ENCODE measurements at regions not wholly inside any gene's neighbourhood (a gene's known extent, or its start where the extent isn't known, plus 50 kb on each side); places are given as distances from the start of the nearest gene placed in this dataset.

- H3K4me3 ChIP-seq (ENCODE audit: low read length) = no peak overlapping the region
- no peak overlapping the region for H3K27ac ChIP-seq (ENCODE audit: low read length)
- no peaks in the 10 kb centered on the region for H3K36me3 ChIP-seq (ENCODE audit: control insufficient read depth, insufficient read depth, low read length)
- no CpG with 5 or more reads among the region's 3 CpGs for WGBS (ENCODE audit: insufficient coverage, low lambda C conversion rate)
- DNase-seq = no peak
- no peaks in the 10 kb centered on the region for H3K27me3 ChIP-seq (ENCODE audit: control insufficient read depth, insufficient read depth, low read length)
- H3K4me1 ChIP-seq (ENCODE audit: control insufficient read depth, insufficient read depth, low read length) = no peaks in the 10 kb centered on the region
- no peaks in the 10 kb centered on the region for H3K9me3 ChIP-seq (ENCODE audit: control insufficient read depth, low read depth, low read length)
Measured at GRCh38 chr11:111039982-111040381, 205.5 kb upstream of the POU2AF2 start.

GRCh38 chr11:111035746-111036145, 209.8 kb upstream of the POU2AF2 start:
- Histone ChIP-seq H3K27me3 (ENCODE audit: control insufficient read depth, insufficient read depth, low read length) (no peaks in the 10 kb centered on the region), H3K36me3 (ENCODE audit: control insufficient read depth, insufficient read depth, low read length) (no peaks in the 10 kb centered on the region), H3K9me3 (ENCODE audit: control insufficient read depth, low read depth, low read length) (no peaks in the 10 kb centered on the region), H3K4me3 (ENCODE audit: low read length) (no peak overlapping the region), H3K27ac (ENCODE audit: low read length) (no peak overlapping the region), H3K4me1 (ENCODE audit: control insufficient read depth, insufficient read depth, low read length) (no peaks in the 10 kb centered on the region)
- WGBS (ENCODE audit: insufficient coverage, low lambda C conversion rate) = no CpG with 5 or more reads among the region's 1 CpG
- no peak for DNase-seq

GRCh38 chr11:111026241-111026640, 219.3 kb upstream of the POU2AF2 start:
- Histone ChIP-seq H3K36me3 (ENCODE audit: control insufficient read depth, insufficient read depth, low read length) (no peaks in the 10 kb centered on the region), H3K4me1 (ENCODE audit: control insufficient read depth, insufficient read depth, low read length) (no peaks in the 10 kb centered on the region), H3K27me3 (ENCODE audit: control insufficient read depth, insufficient read depth, low read length) (no peaks in the 10 kb centered on the region), H3K4me3 (ENCODE audit: low read length) (no peak overlapping the region), H3K27ac (ENCODE audit: low read length) (no peak overlapping the region), H3K9me3 (ENCODE audit: control insufficient read depth, low read depth, low read length) (no peaks in the 10 kb centered on the region)
- no peak for DNase-seq

- H3K4me1 ChIP-seq (ENCODE audit: control insufficient read depth, insufficient read depth, low read length) = no peaks in the 10 kb centered on the region
- no peaks in the 10 kb centered on the region for H3K27me3 ChIP-seq (ENCODE audit: control insufficient read depth, insufficient read depth, low read length)
- H3K27ac ChIP-seq (ENCODE audit: low read length) = no peak overlapping the region
- H3K9me3 ChIP-seq (ENCODE audit: control insufficient read depth, low read depth, low read length) = no peaks in the 10 kb centered on the region
- no peak for DNase-seq
- WGBS (ENCODE audit: insufficient coverage, low lambda C conversion rate) = no CpG with 5 or more reads among the region's 5 CpGs
- H3K36me3 ChIP-seq (ENCODE audit: control insufficient read depth, insufficient read depth, low read length) = no peaks in the 10 kb centered on the region
- no peak overlapping the region for H3K4me3 ChIP-seq (ENCODE audit: low read length)
Measured at GRCh38 chr11:111021131-111021530, 224.4 kb upstream of the POU2AF2 start.

- 69% methylated on average over 4 of the region's 10 CpGs for WGBS (ENCODE audit: insufficient coverage, low lambda C conversion rate)
Measured at GRCh38 chr11:111019871-111020670, 225.5 kb upstream of the POU2AF2 start.

GRCh38 chr11:111019451-111019850, 226.1 kb upstream of the POU2AF2 start:
- H3K27me3 ChIP-seq (ENCODE audit: control insufficient read depth, insufficient read depth, low read length) = no peaks in the 10 kb centered on the region
- no peaks in the 10 kb centered on the region for H3K36me3 ChIP-seq (ENCODE audit: control insufficient read depth, insufficient read depth, low read length)
- no CpG with 5 or more reads among the region's 6 CpGs for WGBS (ENCODE audit: insufficient coverage, low lambda C conversion rate)
- no peak overlapping the region for H3K4me3 ChIP-seq (ENCODE audit: low read length)
- DNase-seq = no peak
- no peaks in the 10 kb centered on the region for H3K9me3 ChIP-seq (ENCODE audit: control insufficient read depth, low read depth, low read length)
- H3K27ac ChIP-seq (ENCODE audit: low read length) = no peak overlapping the region
- H3K4me1 ChIP-seq (ENCODE audit: control insufficient read depth, insufficient read depth, low read length) = no peaks in the 10 kb centered on the region

More at GRCh38 chr11:111019871-111020670, 225.5 kb upstream of the POU2AF2 start:
- Histone ChIP-seq H3K9me3 (ENCODE audit: control insufficient read depth, low read depth, low read length) (no peaks in the 10 kb centered on the region), H3K4me1 (ENCODE audit: control insufficient read depth, insufficient read depth, low read length) (no peaks in the 10 kb centered on the region), H3K36me3 (ENCODE audit: control insufficient read depth, insufficient read depth, low read length) (no peaks in the 10 kb centered on the region), H3K4me3 (ENCODE audit: low read length) (no peak overlapping the region), H3K27ac (ENCODE audit: low read length) (no peak overlapping the region), H3K27me3 (ENCODE audit: control insufficient read depth, insufficient read depth, low read length) (no peaks in the 10 kb centered on the region)
- no peak for DNase-seq

- no peaks in the 10 kb centered on the region for H3K4me1 ChIP-seq (ENCODE audit: control insufficient read depth, insufficient read depth, low read length)
- H3K27ac ChIP-seq (ENCODE audit: low read length) = no peak overlapping the region
- H3K36me3 ChIP-seq (ENCODE audit: control insufficient read depth, insufficient read depth, low read length) = no peaks in the 10 kb centered on the region
- H3K4me3 ChIP-seq (ENCODE audit: low read length) = no peak overlapping the region
- no peaks in the 10 kb centered on the region for H3K9me3 ChIP-seq (ENCODE audit: control insufficient read depth, low read depth, low read length)
- no peak for DNase-seq
- H3K27me3 ChIP-seq (ENCODE audit: control insufficient read depth, insufficient read depth, low read length) = no peaks in the 10 kb centered on the region
- WGBS (ENCODE audit: insufficient coverage, low lambda C conversion rate) = no CpG with 5 or more reads among the region's 3 CpGs
Measured at GRCh38 chr11:111018566-111018965, 227.0 kb upstream of the POU2AF2 start.

GRCh38 chr11:111012491-111012890, 233.0 kb upstream of the POU2AF2 start:
- no peaks in the 10 kb centered on the region for H3K9me3 ChIP-seq (ENCODE audit: control insufficient read depth, low read depth, low read length)
- DNase-seq = no peak
- WGBS (ENCODE audit: insufficient coverage, low lambda C conversion rate) = 100% methylated on average over 1 of the region's 3 CpGs
- no peaks in the 10 kb centered on the region for H3K36me3 ChIP-seq (ENCODE audit: control insufficient read depth, insufficient read depth, low read length)
- no peaks in the 10 kb centered on the region for H3K27me3 ChIP-seq (ENCODE audit: control insufficient read depth, insufficient read depth, low read length)
- H3K27ac ChIP-seq (ENCODE audit: low read length) = no peak overlapping the region
- no peak overlapping the region for H3K4me3 ChIP-seq (ENCODE audit: low read length)
- no peaks in the 10 kb centered on the region for H3K4me1 ChIP-seq (ENCODE audit: control insufficient read depth, insufficient read depth, low read length)

- H3K27ac ChIP-seq (ENCODE audit: low read length) = no peak overlapping the region
- no peaks in the 10 kb centered on the region for H3K27me3 ChIP-seq (ENCODE audit: control insufficient read depth, insufficient read depth, low read length)
- no peak for DNase-seq
- no peaks in the 10 kb centered on the region for H3K4me1 ChIP-seq (ENCODE audit: control insufficient read depth, insufficient read depth, low read length)
- no peaks in the 10 kb centered on the region for H3K9me3 ChIP-seq (ENCODE audit: control insufficient read depth, low read depth, low read length)
- H3K36me3 ChIP-seq (ENCODE audit: control insufficient read depth, insufficient read depth, low read length) = no peaks in the 10 kb centered on the region
- no peak overlapping the region for H3K4me3 ChIP-seq (ENCODE audit: low read length)
Measured at GRCh38 chr11:111011275-111011594, 234.3 kb upstream of the POU2AF2 start.

- no peaks in the 10 kb centered on the region for H3K9me3 ChIP-seq (ENCODE audit: control insufficient read depth, low read depth, low read length)
- WGBS (ENCODE audit: insufficient coverage, low lambda C conversion rate) = no CpG with 5 or more reads among the region's 6 CpGs
- no peaks in the 10 kb centered on the region for H3K4me1 ChIP-seq (ENCODE audit: control insufficient read depth, insufficient read depth, low read length)
- no peak overlapping the region for H3K4me3 ChIP-seq (ENCODE audit: low read length)
- no peak for DNase-seq
- H3K27ac ChIP-seq (ENCODE audit: low read length) = no peak overlapping the region
- no peaks in the 10 kb centered on the region for H3K36me3 ChIP-seq (ENCODE audit: control insufficient read depth, insufficient read depth, low read length)
- no peaks in the 10 kb centered on the region for H3K27me3 ChIP-seq (ENCODE audit: control insufficient read depth, insufficient read depth, low read length)
Measured at GRCh38 chr11:111010391-111011274, 234.9 kb upstream of the POU2AF2 start.

Data from large intestine (tissue), 3 donors.